Neural progenitor cell (in vitro differentiated cells): ENCODE measurements at regions not wholly inside any gene's neighbourhood (a gene's known extent, or its start where the extent isn't known, plus 50 kb on each side); places are given as distances from the start of the nearest gene placed in this dataset.

Experiments used
- DNase-seq: peaks from one replicate; pipeline ENCODE4 v3.0.0-alpha.2; 2016; ENCODE audit warnings: low spot score
- H2AFZ ChIP-seq: fragments of 200-600 bp; sonication (generic); replicated peaks from 2 replicates; pipeline ENCODE4 v1.6.1; 2016; ENCODE audit warnings: antibody characterized with exemption
- H3F3A ChIP-seq: fragments of 200-600 bp; sonication (generic); 2 replicates; pipeline ENCODE4 v1.6.1; 2016; ENCODE audit warnings: antibody characterized with exemption, low read depth
- H3K27ac ChIP-seq: fragments of 200-600 bp; sonication (generic); 2 replicates; pipeline ENCODE4 v1.5.1; 2016; ENCODE audit warnings: mild to moderate bottlenecking
- H3K27me3 ChIP-seq: fragments of 200-600 bp; sonication (generic); 2 replicates; pipeline ENCODE4 v1.6.1; 2016; ENCODE audit warnings: mild to moderate bottlenecking, moderate library complexity
- H3K36me3 ChIP-seq: fragments of 200-600 bp; sonication (generic); 2 replicates; pipeline ENCODE4 v1.5.1; 2016
- H3K4me1 ChIP-seq: fragments of 200-600 bp; sonication (generic); 2 replicates; pipeline ENCODE4 v1.6.1; 2016; ENCODE audit warnings: mixed run types
- H3K4me2 ChIP-seq: fragments of 200-600 bp; sonication (generic); 2 replicates; pipeline ENCODE4 v1.6.1; 2016
- H3K4me3 ChIP-seq: fragments of 200-600 bp; sonication (generic); 2 replicates; pipeline ENCODE4 v1.5.1; 2016
- H3K79me2 ChIP-seq: fragments of 200-600 bp; sonication (generic); 2 replicates; pipeline ENCODE4 v1.6.1; 2016; ENCODE audit warnings: low read depth
- H3K9ac ChIP-seq: fragments of 200-600 bp; sonication (generic); 2 replicates; pipeline ENCODE4 v1.6.1; 2016
- H3K9me3 ChIP-seq: fragments of 200-600 bp; sonication (generic); 2 replicates; pipeline ENCODE4 v1.5.1; 2016; ENCODE audit warnings: low read depth
- H4K20me1 ChIP-seq: fragments of 200-600 bp; sonication (generic); 2 replicates; pipeline ENCODE4 v1.6.1; 2016; ENCODE audit warnings: low read depth
- H3K27ac Mint-ChIP-seq: 3 replicates; pipeline ENCODE4 v1.8.0; 2021; ENCODE audit warnings: mixed read lengths
- H3K27me3 Mint-ChIP-seq: 2 replicates; pipeline ENCODE4 v1.8.0; 2022; ENCODE audit warnings: low read depth, mild to moderate bottlenecking, inconsistent platforms, moderate library complexity, mixed read lengths; ENCODE audit not compliant: insufficient read depth
- H3K36me3 Mint-ChIP-seq: 3 replicates; pipeline ENCODE4 v1.8.0; 2021; ENCODE audit warnings: mixed read lengths
- H3K4me1 Mint-ChIP-seq: 3 replicates; pipeline ENCODE4 v1.8.0; 2021; ENCODE audit warnings: mixed read lengths
- H3K4me3 Mint-ChIP-seq: 3 replicates; pipeline ENCODE4 v1.8.0; 2021; ENCODE audit warnings: mild to moderate bottlenecking, moderate library complexity, mixed read lengths
- H3K9me3 Mint-ChIP-seq: 3 replicates; pipeline ENCODE4 v1.8.0; 2020; ENCODE audit warnings: mixed read lengths
- CTCF ChIP-seq: fragments of 200-600 bp; sonication (generic); IDR thresholded peaks from 2 replicates; pipeline ENCODE4 v1.5.1; 2017; ENCODE audit warnings: antibody characterized with exemption, mild to moderate bottlenecking
- EZH2 ChIP-seq: fragments of 200-600 bp; sonication (generic); IDR thresholded peaks from 2 replicates; pipeline ENCODE4 v1.6.1; 2017; ENCODE audit warnings: antibody characterized with exemption, mild to moderate bottlenecking, moderate library complexity
- EZH2phosphoT487 ChIP-seq: fragments of 200-600 bp; sonication (generic); IDR thresholded peaks from 2 replicates; pipeline ENCODE4 v1.6.1; 2017; ENCODE audit warnings: antibody characterized with exemption

- no peak overlapping the region for H3K4me3 ChIP-seq
- no peaks in the 10 kb centered on the region for H4K20me1 ChIP-seq
- no peak for TF ChIP-seq EZH2
- no peak for TF ChIP-seq CTCF
- TF ChIP-seq EZH2phosphoT487 = no peak
- H3F3A ChIP-seq = no peaks in the 10 kb centered on the region
- H3K36me3 ChIP-seq = no peaks in the 10 kb centered on the region
- H3K9me3 ChIP-seq = no peaks in the 10 kb centered on the region
- no peak overlapping the region for H2AFZ ChIP-seq
- H3K4me1 Mint-ChIP-seq = peaks cover 9% of the 10 kb centered on the region
- no peaks in the 10 kb centered on the region for H3K4me1 ChIP-seq
- H3K27me3 ChIP-seq = peaks cover 2% of the 10 kb centered on the region
- no peak overlapping the region for H3K27ac ChIP-seq
- no peak overlapping the region for H3K27ac Mint-ChIP-seq
- no peaks in the 10 kb centered on the region for H3K36me3 Mint-ChIP-seq
- no peaks in the 10 kb centered on the region for H3K79me2 ChIP-seq
- DNase-seq = no peak
- H3K9me3 Mint-ChIP-seq = no peaks in the 10 kb centered on the region
- no peak overlapping the region for H3K9ac ChIP-seq
- H3K4me3 Mint-ChIP-seq = no peak overlapping the region
- H3K27me3 Mint-ChIP-seq = peaks cover 13% of the 10 kb centered on the region
- H3K4me2 ChIP-seq = no peak overlapping the region
These were observed 219.9 kb upstream of the GMDS start for GRCh38 chr6:2465336-2465735.

- Mint-ChIP-seq H3K4me1 (peaks cover 5% of the 10 kb centered on the region), H3K4me3 (no peak overlapping the region), H3K27me3 (peaks cover 13% of the 10 kb centered on the region), H3K36me3 (no peaks in the 10 kb centered on the region), H3K9me3 (no peaks in the 10 kb centered on the region), H3K27ac (no peak overlapping the region)
- Histone ChIP-seq H3K9ac (no peak overlapping the region), H3K4me2 (no peak overlapping the region), H3K27me3 (peaks cover 2% of the 10 kb centered on the region), H3K4me1 (no peaks in the 10 kb centered on the region), H3K36me3 (no peaks in the 10 kb centered on the region), H3K27ac (no peak overlapping the region), H4K20me1 (no peaks in the 10 kb centered on the region), H3K9me3 (no peaks in the 10 kb centered on the region), H3F3A (no peaks in the 10 kb centered on the region), H3K79me2 (no peaks in the 10 kb centered on the region), H2AFZ (no peak overlapping the region), H3K4me3 (no peak overlapping the region)
- TF ChIP-seq CTCF (no peak), EZH2phosphoT487 (no peak), EZH2 (no peak)
- no peak for DNase-seq
These were observed 219.2 kb upstream of the GMDS start for GRCh38 chr6:2464641-2465040.

- Histone ChIP-seq H2AFZ (no peak overlapping the region), H3K4me2 (no peak overlapping the region), H3K9me3 (no peaks in the 10 kb centered on the region), H3K27ac (no peak overlapping the region), H3K27me3 (peaks cover 2% of the 10 kb centered on the region), H3K79me2 (no peaks in the 10 kb centered on the region), H3K4me1 (no peaks in the 10 kb centered on the region), H3K9ac (no peak overlapping the region), H4K20me1 (no peaks in the 10 kb centered on the region), H3F3A (no peaks in the 10 kb centered on the region), H3K4me3 (no peak overlapping the region), H3K36me3 (no peaks in the 10 kb centered on the region)
- Mint-ChIP-seq H3K4me3 (no peak overlapping the region), H3K9me3 (no peaks in the 10 kb centered on the region), H3K27ac (no peak overlapping the region), H3K27me3 (peaks cover 12% of the 10 kb centered on the region), H3K36me3 (no peaks in the 10 kb centered on the region), H3K4me1 (peaks cover 2% of the 10 kb centered on the region)
- DNase-seq = no peak
- no peak for TF ChIP-seq EZH2phosphoT487
- no peak for TF ChIP-seq EZH2
- no peak for TF ChIP-seq CTCF
These were observed 217.4 kb upstream of the GMDS start for GRCh38 chr6:2462831-2463230.
